GM23338 (cell line): ENCODE measurements at regions not wholly inside any gene's neighbourhood (a gene's known extent, or its start where the extent isn't known, plus 50 kb on each side); places are given as distances from the start of the nearest gene placed in this dataset.
A peak's percentile ranks its signal among the peaks of the same experiment; 100 is the strongest.

Source experiments
- ATAC-seq: fragments of 200-7000 bp; cut with Tn5 transposase; 3 replicates; pipeline ENCODE4 v1.9.1; 2020
- DNase-seq: peaks from one replicate; pipeline ENCODE4 v3.0.0-alpha.2; 2015; ENCODE audit warnings: low spot score
- H2AFZ ChIP-seq: fragments of 200-600 bp; sonication (generic); 2 replicates; pipeline ENCODE4 v1.8.0; 2016; ENCODE audit warnings: antibody characterized with exemption, mild to moderate bottlenecking, moderate library complexity
- H3F3A ChIP-seq: fragments of 200-600 bp; sonication (generic); replicated peaks from 2 replicates; pipeline ENCODE4 v1.8.0; 2017; ENCODE audit warnings: antibody characterized with exemption, mixed run types, low read depth
- H3K27ac ChIP-seq: fragments of 200-600 bp; sonication (generic); 2 replicates; pipeline ENCODE4 v1.6.1; 2016; ENCODE audit warnings: low read depth
- H3K27me3 ChIP-seq: fragments of 200-600 bp; sonication (generic); 2 replicates; pipeline ENCODE4 v1.8.0; 2016; ENCODE audit warnings: mild to moderate bottlenecking, mixed run types, moderate library complexity; ENCODE audit not compliant: insufficient read depth
- H3K36me3 ChIP-seq: fragments of 200-600 bp; sonication (generic); 2 replicates; pipeline ENCODE4 v1.8.0; 2016; ENCODE audit warnings: mild to moderate bottlenecking; ENCODE audit not compliant: insufficient read depth
- H3K4me1 ChIP-seq: fragments of 200-600 bp; sonication (generic); 2 replicates; pipeline ENCODE4 v1.8.0; 2016; ENCODE audit warnings: mild to moderate bottlenecking, moderate library complexity; ENCODE audit not compliant: insufficient read depth
- H3K4me2 ChIP-seq: fragments of 200-600 bp; sonication (generic); 2 replicates; pipeline ENCODE4 v1.7.1; 2017; ENCODE audit warnings: mixed run types
- H3K4me3 ChIP-seq: fragments of 200-600 bp; sonication (generic); 2 replicates; pipeline ENCODE4 v1.6.1; 2016; ENCODE audit warnings: mixed run types
- H3K79me2 ChIP-seq: fragments of 200-600 bp; sonication (generic); replicated peaks from 2 replicates; pipeline ENCODE4 v1.8.0; 2017; ENCODE audit warnings: mild to moderate bottlenecking; ENCODE audit not compliant: insufficient read depth
- H3K9me2 ChIP-seq: fragments of 200-600 bp; sonication (generic); 2 replicates; pipeline ENCODE4 v1.8.0; 2017; ENCODE audit not compliant: insufficient read depth
- H4K20me1 ChIP-seq: fragments of 200-600 bp; sonication (generic); replicated peaks from 2 replicates; pipeline ENCODE4 v1.8.0; 2017; ENCODE audit warnings: mild to moderate bottlenecking; ENCODE audit not compliant: insufficient read depth
- H3K27ac Mint-ChIP-seq: 2 replicates; pipeline ENCODE4 v1.8.0; 2020; ENCODE audit warnings: inconsistent platforms, mild to moderate bottlenecking, moderate library complexity, mixed read lengths
- H3K27me3 Mint-ChIP-seq: 3 replicates; pipeline ENCODE4 v1.8.0; 2022; ENCODE audit warnings: low read depth, mild to moderate bottlenecking, moderate library complexity, mixed read lengths, inconsistent platforms; ENCODE audit not compliant: insufficient read depth, poor library complexity
- H3K36me3 Mint-ChIP-seq: 3 replicates; pipeline ENCODE4 v1.8.0; 2021; ENCODE audit warnings: low read depth, mild to moderate bottlenecking, inconsistent platforms, moderate library complexity, mixed read lengths
- H3K4me1 Mint-ChIP-seq: 3 replicates; pipeline ENCODE4 v1.8.0; 2020; ENCODE audit warnings: mild to moderate bottlenecking, inconsistent platforms, mixed read lengths
- H3K4me3 Mint-ChIP-seq: 3 replicates; pipeline ENCODE4 v1.8.0; 2021; ENCODE audit warnings: moderate library complexity, mild to moderate bottlenecking, inconsistent platforms, mixed read lengths
- H3K9me3 Mint-ChIP-seq: 3 replicates; pipeline ENCODE4 v1.8.0; 2020; ENCODE audit warnings: moderate library complexity, mild to moderate bottlenecking, inconsistent platforms, mixed read lengths
- CREB1 ChIP-seq: fragments of 250-450 bp; sonication (Bioruptor Pico); IDR thresholded peaks from 2 replicates; pipeline ENCODE4 v1.5.0; 2020; ENCODE audit warnings: low read depth, mild to moderate bottlenecking, moderate library complexity
- EZH2 ChIP-seq: fragments of 200-600 bp; sonication (generic); IDR thresholded peaks from one replicate; pipeline ENCODE4 v1.8.0; 2017; ENCODE audit warnings: antibody characterized with exemption, mild to moderate bottlenecking, low read depth; ENCODE audit not compliant: unreplicated experiment
- JUNB ChIP-seq: IDR thresholded peaks from one replicate; pipeline ENCODE4 v1.6.1; 2016; ENCODE audit warnings: antibody characterized with exemption; ENCODE audit not compliant: unreplicated experiment
- NANOG ChIP-seq: IDR thresholded peaks from 2 replicates; pipeline ENCODE4 v1.6.1; 2016; ENCODE audit warnings: antibody characterized with exemption, borderline replicate concordance
- ZNF114 ChIP-seq: fragments of 250-450 bp; sonication (Bioruptor Pico); IDR thresholded peaks from 2 replicates; pipeline ENCODE4 v1.5.0; 2020; ENCODE audit warnings: mild to moderate bottlenecking, moderate library complexity
- ZNF331 ChIP-seq: fragments of 250-450 bp; sonication (Bioruptor Pico); IDR thresholded peaks from 2 replicates; pipeline ENCODE4 v1.5.0; 2020; ENCODE audit warnings: low read depth, mild to moderate bottlenecking, moderate library complexity
- TF ChIP-seq, protein P1 (sequence below): fragments of 250-450 bp; sonication (Bioruptor Pico); IDR thresholded peaks from 2 replicates; pipeline ENCODE4 v1.5.0; 2020; ENCODE audit warnings: mild to moderate bottlenecking, moderate library complexity
- TF ChIP-seq, protein P2 (sequence below), 2 experiments: fragments of 200-600 bp in 1 of 2; sonication (generic) in 1 of 2; conservative IDR thresholded peaks; 2 replicates each; pipeline versions ENCODE4 v1.5.1 to v1.6.1; 2016 to 2017; ENCODE audit warnings: antibody characterized with exemption in 2 of 2, low read depth in 2 of 2, mild to moderate bottlenecking in 2 of 2, moderate library complexity in 1 of 2
- TF ChIP-seq, protein P3 (sequence below): IDR thresholded peaks from one replicate; pipeline ENCODE4 v1.6.1; 2018; ENCODE audit warnings: antibody characterized with exemption; ENCODE audit not compliant: unreplicated experiment

DNA sequence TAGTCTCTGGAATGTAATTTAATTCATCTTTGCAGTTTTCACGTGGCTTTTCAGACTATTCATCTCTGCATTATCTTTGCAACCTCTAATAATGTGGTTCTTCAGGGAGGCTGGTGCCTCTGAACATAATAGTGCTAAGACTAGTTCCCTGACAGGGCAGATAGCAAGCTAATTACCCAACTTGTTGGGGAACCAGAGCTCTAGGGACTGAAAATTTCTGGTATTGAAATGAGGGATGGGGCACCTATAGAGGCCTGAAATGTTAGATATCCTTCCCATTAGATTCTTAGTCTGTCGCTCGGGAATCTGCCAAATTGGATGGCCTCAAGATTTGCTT lies 693.6 kb upstream of the MAP3K7 start (continued):
- TF ChIP-seq, protein P1, sequence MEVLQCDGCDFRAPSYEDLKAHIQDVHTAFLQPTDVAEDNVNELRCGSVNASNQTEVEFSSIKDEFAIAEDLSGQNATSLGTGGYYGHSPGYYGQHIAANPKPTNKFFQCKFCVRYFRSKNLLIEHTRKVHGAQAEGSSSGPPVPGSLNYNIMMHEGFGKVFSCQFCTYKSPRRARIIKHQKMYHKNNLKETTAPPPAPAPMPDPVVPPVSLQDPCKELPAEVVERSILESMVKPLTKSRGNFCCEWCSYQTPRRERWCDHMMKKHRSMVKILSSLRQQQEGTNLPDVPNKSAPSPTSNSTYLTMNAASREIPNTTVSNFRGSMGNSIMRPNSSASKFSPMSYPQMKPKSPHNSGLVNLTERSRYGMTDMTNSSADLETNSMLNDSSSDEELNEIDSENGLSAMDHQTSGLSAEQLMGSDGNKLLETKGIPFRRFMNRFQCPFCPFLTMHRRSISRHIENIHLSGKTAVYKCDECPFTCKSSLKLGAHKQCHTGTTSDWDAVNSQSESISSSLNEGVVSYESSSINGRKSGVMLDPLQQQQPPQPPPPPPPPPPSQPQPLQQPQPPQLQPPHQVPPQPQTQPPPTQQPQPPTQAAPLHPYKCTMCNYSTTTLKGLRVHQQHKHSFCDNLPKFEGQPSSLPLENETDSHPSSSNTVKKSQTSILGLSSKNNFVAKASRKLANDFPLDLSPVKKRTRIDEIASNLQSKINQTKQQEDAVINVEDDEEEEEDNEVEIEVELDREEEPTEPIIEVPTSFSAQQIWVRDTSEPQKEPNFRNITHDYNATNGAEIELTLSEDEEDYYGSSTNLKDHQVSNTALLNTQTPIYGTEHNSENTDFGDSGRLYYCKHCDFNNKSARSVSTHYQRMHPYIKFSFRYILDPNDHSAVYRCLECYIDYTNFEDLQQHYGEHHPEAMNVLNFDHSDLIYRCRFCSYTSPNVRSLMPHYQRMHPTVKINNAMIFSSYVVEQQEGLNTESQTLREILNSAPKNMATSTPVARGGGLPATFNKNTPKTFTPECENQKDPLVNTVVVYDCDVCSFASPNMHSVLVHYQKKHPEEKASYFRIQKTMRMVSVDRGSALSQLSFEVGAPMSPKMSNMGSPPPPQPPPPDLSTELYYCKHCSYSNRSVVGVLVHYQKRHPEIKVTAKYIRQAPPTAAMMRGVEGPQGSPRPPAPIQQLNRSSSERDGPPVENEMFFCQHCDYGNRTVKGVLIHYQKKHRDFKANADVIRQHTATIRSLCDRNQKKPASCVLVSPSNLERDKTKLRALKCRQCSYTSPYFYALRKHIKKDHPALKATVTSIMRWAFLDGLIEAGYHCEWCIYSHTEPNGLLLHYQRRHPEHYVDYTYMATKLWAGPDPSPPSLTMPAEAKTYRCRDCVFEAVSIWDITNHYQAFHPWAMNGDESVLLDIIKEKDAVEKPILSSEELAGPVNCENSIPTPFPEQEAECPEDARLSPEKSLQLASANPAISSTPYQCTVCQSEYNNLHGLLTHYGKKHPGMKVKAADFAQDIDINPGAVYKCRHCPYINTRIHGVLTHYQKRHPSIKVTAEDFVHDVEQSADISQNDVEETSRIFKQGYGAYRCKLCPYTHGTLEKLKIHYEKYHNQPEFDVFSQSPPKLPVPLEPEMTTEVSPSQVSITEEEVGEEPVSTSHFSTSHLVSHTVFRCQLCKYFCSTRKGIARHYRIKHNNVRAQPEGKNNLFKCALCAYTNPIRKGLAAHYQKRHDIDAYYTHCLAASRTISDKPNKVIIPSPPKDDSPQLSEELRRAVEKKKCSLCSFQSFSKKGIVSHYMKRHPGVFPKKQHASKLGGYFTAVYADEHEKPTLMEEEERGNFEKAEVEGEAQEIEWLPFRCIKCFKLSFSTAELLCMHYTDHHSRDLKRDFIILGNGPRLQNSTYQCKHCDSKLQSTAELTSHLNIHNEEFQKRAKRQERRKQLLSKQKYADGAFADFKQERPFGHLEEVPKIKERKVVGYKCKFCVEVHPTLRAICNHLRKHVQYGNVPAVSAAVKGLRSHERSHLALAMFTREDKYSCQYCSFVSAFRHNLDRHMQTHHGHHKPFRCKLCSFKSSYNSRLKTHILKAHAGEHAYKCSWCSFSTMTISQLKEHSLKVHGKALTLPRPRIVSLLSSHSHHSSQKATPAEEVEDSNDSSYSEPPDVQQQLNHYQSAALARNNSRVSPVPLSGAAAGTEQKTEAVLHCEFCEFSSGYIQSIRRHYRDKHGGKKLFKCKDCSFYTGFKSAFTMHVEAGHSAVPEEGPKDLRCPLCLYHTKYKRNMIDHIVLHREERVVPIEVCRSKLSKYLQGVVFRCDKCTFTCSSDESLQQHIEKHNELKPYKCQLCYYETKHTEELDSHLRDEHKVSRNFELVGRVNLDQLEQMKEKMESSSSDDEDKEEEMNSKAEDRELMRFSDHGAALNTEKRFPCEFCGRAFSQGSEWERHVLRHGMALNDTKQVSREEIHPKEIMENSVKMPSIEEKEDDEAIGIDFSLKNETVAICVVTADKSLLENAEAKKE (CRISPR knock-in tag), result no peak
- TF ChIP-seq ZNF331, result no peak
- TF ChIP-seq, protein P2, sequence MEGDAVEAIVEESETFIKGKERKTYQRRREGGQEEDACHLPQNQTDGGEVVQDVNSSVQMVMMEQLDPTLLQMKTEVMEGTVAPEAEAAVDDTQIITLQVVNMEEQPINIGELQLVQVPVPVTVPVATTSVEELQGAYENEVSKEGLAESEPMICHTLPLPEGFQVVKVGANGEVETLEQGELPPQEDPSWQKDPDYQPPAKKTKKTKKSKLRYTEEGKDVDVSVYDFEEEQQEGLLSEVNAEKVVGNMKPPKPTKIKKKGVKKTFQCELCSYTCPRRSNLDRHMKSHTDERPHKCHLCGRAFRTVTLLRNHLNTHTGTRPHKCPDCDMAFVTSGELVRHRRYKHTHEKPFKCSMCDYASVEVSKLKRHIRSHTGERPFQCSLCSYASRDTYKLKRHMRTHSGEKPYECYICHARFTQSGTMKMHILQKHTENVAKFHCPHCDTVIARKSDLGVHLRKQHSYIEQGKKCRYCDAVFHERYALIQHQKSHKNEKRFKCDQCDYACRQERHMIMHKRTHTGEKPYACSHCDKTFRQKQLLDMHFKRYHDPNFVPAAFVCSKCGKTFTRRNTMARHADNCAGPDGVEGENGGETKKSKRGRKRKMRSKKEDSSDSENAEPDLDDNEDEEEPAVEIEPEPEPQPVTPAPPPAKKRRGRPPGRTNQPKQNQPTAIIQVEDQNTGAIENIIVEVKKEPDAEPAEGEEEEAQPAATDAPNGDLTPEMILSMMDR (conservative IDR thresholded peaks at IDR 0.05; ENCODE audit: low read depth in 2 of 2), result no peak
- TF ChIP-seq NANOG, result no peak
- no peak for TF ChIP-seq ZNF114 (CRISPR knock-in tag)
- no peak for TF ChIP-seq JUNB

DNA sequence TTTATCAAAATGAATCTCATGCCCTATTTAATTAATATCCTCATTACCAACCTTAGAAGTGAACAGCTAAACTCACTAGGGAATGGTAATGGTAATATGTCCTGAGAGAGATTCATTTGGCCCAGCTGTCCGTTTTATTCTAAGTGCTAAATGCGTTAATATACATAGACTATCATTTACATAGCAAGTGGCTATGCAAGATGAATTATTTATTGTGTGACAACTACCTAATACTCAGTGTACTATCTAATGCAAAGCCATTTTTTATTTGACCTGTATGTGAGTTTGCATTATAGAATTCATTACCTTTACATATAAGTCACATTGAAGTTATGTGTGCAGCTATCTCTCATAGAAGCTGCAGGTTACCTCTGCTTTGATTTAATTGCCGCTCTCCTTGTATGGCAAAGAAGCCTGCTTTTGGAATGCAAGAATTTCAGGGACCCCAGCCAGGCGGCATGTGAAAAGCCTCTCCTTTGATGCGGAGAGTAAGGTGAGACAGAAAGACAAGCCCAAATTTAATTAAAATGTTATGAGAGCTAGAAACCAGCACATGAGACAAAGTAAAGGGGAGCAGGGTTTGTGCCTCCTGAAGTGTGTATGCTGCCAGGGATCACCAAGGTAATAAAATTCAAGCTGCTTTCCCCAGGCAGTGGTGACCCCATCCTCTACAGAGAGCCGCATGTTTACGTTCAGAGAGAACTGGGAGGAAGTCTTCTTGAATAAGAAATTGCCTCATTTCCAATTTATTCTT lies 693.0 kb upstream of the MAP3K7 start:
- H3K27me3 Mint-ChIP-seq, result peaks cover 2% of the 10 kb centered on the region
- Histone ChIP-seq H3K27me3 (peaks cover 12% of the 10 kb centered on the region; the same call in 1 of the 2 replicates), H3K36me3 (no peaks in the 10 kb centered on the region), H3K79me2 (no peaks in the 10 kb centered on the region), H3K27ac (no peak overlapping the region), H2AFZ (no peak overlapping the region), H3K9me2 (no peaks in the 10 kb centered on the region), H3F3A (no peaks in the 10 kb centered on the region), H3K4me2 (peak overlapping the region; percentile 63), H3K4me3 (0 out of 2 replicates have a peak overlapping the region, but pooled peaks have one; percentile 12), H3K4me1 (peaks cover 25% of the 10 kb centered on the region), H4K20me1 (no peaks in the 10 kb centered on the region)
- no peaks in the 10 kb centered on the region for H3K36me3 Mint-ChIP-seq
- peak; percentile 50 for DNase-seq
- H3K4me1 Mint-ChIP-seq, result peaks cover 28% of the 10 kb centered on the region
- no peak overlapping the region for H3K4me3 Mint-ChIP-seq
- H3K9me3 Mint-ChIP-seq, result no peaks in the 10 kb centered on the region
- ATAC-seq, result peak; percentile 61
- no peak overlapping the region for H3K27ac Mint-ChIP-seq
- TF ChIP-seq ZNF331, result no peak
- no peak for TF ChIP-seq NANOG
- no peak for TF ChIP-seq ZNF114 (CRISPR knock-in tag)
- no peak for TF ChIP-seq JUNB
- TF ChIP-seq, protein P2 (conservative IDR thresholded peaks at IDR 0.05; ENCODE audit: low read depth in 2 of 2), result no peak
- TF ChIP-seq EZH2, result no peak
- no peak for TF ChIP-seq CREB1 (CRISPR knock-in tag)
- TF ChIP-seq, protein P3, sequence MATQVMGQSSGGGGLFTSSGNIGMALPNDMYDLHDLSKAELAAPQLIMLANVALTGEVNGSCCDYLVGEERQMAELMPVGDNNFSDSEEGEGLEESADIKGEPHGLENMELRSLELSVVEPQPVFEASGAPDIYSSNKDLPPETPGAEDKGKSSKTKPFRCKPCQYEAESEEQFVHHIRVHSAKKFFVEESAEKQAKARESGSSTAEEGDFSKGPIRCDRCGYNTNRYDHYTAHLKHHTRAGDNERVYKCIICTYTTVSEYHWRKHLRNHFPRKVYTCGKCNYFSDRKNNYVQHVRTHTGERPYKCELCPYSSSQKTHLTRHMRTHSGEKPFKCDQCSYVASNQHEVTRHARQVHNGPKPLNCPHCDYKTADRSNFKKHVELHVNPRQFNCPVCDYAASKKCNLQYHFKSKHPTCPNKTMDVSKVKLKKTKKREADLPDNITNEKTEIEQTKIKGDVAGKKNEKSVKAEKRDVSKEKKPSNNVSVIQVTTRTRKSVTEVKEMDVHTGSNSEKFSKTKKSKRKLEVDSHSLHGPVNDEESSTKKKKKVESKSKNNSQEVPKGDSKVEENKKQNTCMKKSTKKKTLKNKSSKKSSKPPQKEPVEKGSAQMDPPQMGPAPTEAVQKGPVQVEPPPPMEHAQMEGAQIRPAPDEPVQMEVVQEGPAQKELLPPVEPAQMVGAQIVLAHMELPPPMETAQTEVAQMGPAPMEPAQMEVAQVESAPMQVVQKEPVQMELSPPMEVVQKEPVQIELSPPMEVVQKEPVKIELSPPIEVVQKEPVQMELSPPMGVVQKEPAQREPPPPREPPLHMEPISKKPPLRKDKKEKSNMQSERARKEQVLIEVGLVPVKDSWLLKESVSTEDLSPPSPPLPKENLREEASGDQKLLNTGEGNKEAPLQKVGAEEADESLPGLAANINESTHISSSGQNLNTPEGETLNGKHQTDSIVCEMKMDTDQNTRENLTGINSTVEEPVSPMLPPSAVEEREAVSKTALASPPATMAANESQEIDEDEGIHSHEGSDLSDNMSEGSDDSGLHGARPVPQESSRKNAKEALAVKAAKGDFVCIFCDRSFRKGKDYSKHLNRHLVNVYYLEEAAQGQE, result no peak
